Glutamatergic neuron (in vitro differentiated cells): ENCODE measurements at regions not wholly inside any gene's neighbourhood (a gene's known extent, or its start where the extent isn't known, plus 50 kb on each side); places are given as distances from the start of the nearest gene placed in this dataset.

Source experiments
- DNase-seq: peaks from one replicate; pipeline ENCODE4 v3.0.0; 2022
- H3K27ac Mint-ChIP-seq: one replicate; pipeline ENCODE4 v1.8.0; 2020; ENCODE audit warnings: mild to moderate bottlenecking, mixed read lengths, inconsistent platforms; ENCODE audit not compliant: unreplicated experiment
- H3K27me3 Mint-ChIP-seq: one replicate; pipeline ENCODE4 v1.8.0; 2020; ENCODE audit warnings: mild to moderate bottlenecking, moderate library complexity, mixed read lengths, inconsistent platforms; ENCODE audit not compliant: unreplicated experiment
- H3K36me3 Mint-ChIP-seq: one replicate; pipeline ENCODE4 v1.8.0; 2020; ENCODE audit warnings: mild to moderate bottlenecking, mixed read lengths, inconsistent platforms; ENCODE audit not compliant: unreplicated experiment
- H3K4me1 Mint-ChIP-seq: one replicate; pipeline ENCODE4 v1.8.0; 2020; ENCODE audit warnings: mild to moderate bottlenecking, low read depth, mixed read lengths, inconsistent platforms; ENCODE audit not compliant: unreplicated experiment
- H3K4me3 Mint-ChIP-seq: one replicate; pipeline ENCODE4 v1.8.0; 2020; ENCODE audit warnings: mild to moderate bottlenecking, mixed read lengths, inconsistent platforms; ENCODE audit not compliant: unreplicated experiment
- H3K9me3 Mint-ChIP-seq: one replicate; pipeline ENCODE4 v1.8.0; 2020; ENCODE audit warnings: mild to moderate bottlenecking, moderate library complexity, mixed read lengths, inconsistent platforms; ENCODE audit not compliant: unreplicated experiment
- TF ChIP-seq, protein P1 (sequence below): fragments of 200-600 bp; sonication (generic); IDR thresholded peaks from one replicate; pipeline ENCODE4 v1.5.0; 2021; ENCODE audit not compliant: partially characterized antibody, unreplicated experiment

DNA sequence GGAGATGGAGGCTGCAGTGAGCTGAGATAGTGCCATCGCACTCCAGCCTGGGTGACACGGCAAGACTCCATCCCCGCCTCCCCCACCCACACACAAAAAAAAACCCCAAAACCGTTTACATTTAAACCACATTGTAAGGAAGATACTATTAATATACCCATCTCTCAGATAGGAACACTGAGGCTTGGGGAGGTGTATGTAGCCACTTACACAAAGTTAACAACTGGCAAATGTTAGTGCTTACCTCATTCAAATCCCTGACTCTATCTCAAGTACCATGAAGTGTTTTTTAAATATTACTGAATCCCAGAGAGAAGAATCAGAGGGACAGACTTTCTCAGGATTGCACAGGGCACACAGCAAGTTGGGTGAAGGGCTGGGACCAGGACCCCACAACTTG lies 164.5 kb downstream of the MIAT start:
- DNase-seq: no peak
- H3K27me3 Mint-ChIP-seq: peaks cover 8% of the 10 kb centered on the region
- TF ChIP-seq, protein P1, sequence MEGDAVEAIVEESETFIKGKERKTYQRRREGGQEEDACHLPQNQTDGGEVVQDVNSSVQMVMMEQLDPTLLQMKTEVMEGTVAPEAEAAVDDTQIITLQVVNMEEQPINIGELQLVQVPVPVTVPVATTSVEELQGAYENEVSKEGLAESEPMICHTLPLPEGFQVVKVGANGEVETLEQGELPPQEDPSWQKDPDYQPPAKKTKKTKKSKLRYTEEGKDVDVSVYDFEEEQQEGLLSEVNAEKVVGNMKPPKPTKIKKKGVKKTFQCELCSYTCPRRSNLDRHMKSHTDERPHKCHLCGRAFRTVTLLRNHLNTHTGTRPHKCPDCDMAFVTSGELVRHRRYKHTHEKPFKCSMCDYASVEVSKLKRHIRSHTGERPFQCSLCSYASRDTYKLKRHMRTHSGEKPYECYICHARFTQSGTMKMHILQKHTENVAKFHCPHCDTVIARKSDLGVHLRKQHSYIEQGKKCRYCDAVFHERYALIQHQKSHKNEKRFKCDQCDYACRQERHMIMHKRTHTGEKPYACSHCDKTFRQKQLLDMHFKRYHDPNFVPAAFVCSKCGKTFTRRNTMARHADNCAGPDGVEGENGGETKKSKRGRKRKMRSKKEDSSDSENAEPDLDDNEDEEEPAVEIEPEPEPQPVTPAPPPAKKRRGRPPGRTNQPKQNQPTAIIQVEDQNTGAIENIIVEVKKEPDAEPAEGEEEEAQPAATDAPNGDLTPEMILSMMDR: no peak
- H3K4me3 Mint-ChIP-seq: no peak overlapping the region
- H3K27ac Mint-ChIP-seq: no peak overlapping the region
- no peaks in the 10 kb centered on the region for H3K4me1 Mint-ChIP-seq
- H3K36me3 Mint-ChIP-seq: peaks cover 3% of the 10 kb centered on the region
- peaks cover 3% of the 10 kb centered on the region for H3K9me3 Mint-ChIP-seq

DNA sequence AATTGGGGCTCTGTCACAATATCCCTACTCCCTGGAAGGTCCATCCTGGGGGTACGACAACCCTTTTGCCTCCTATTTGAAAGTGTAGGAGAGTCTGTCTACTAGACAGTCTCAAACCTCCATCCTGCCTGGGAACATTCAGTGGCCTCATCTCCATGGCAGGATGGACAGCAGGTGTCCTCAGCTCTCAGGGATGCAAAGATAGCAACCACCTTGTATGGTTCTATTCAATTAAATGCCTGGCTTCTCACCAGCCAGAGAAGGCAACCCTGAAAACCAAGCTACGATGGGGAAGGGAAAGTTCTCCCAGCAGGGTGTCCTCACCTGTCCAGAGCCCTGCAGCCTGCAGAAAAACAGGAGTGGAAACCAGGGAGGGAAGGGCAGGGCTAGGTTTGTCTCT lies 164.9 kb downstream of the MIAT start:
- peaks cover 8% of the 10 kb centered on the region for H3K27me3 Mint-ChIP-seq
- peaks cover 3% of the 10 kb centered on the region for H3K9me3 Mint-ChIP-seq
- H3K4me1 Mint-ChIP-seq: no peaks in the 10 kb centered on the region
- no peak overlapping the region for H3K4me3 Mint-ChIP-seq
- no peak for DNase-seq
- H3K36me3 Mint-ChIP-seq: peaks cover 3% of the 10 kb centered on the region
- no peak overlapping the region for H3K27ac Mint-ChIP-seq
- TF ChIP-seq, protein P1: no peak

DNA sequence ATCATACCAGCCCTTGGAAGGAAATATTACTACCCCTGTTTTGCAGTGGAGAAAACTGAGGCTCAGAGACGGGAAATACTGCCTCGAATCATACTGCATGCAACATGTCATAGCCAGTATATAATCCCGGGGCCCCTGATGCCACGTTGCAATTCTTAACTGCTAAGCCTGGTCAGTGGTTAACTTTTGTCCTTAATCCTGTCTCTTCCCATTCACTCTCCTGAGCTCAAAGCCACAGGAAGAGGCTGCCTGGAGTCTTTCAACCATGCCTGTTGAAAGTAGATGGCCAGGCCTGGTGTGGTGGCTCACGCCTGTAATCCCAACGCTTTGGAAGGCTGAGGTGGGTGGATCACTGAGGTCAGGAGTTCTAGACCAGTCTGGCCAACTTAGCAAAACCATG lies 166.6 kb downstream of the MIAT start:
- TF ChIP-seq, protein P1: no peak
- no peak for DNase-seq
- no peak overlapping the region for H3K4me3 Mint-ChIP-seq
- no peak overlapping the region for H3K27ac Mint-ChIP-seq
- H3K4me1 Mint-ChIP-seq: no peaks in the 10 kb centered on the region
- H3K27me3 Mint-ChIP-seq: peaks cover 8% of the 10 kb centered on the region
- H3K9me3 Mint-ChIP-seq: peaks cover 1% of the 10 kb centered on the region
- peaks cover 3% of the 10 kb centered on the region for H3K36me3 Mint-ChIP-seq

DNA sequence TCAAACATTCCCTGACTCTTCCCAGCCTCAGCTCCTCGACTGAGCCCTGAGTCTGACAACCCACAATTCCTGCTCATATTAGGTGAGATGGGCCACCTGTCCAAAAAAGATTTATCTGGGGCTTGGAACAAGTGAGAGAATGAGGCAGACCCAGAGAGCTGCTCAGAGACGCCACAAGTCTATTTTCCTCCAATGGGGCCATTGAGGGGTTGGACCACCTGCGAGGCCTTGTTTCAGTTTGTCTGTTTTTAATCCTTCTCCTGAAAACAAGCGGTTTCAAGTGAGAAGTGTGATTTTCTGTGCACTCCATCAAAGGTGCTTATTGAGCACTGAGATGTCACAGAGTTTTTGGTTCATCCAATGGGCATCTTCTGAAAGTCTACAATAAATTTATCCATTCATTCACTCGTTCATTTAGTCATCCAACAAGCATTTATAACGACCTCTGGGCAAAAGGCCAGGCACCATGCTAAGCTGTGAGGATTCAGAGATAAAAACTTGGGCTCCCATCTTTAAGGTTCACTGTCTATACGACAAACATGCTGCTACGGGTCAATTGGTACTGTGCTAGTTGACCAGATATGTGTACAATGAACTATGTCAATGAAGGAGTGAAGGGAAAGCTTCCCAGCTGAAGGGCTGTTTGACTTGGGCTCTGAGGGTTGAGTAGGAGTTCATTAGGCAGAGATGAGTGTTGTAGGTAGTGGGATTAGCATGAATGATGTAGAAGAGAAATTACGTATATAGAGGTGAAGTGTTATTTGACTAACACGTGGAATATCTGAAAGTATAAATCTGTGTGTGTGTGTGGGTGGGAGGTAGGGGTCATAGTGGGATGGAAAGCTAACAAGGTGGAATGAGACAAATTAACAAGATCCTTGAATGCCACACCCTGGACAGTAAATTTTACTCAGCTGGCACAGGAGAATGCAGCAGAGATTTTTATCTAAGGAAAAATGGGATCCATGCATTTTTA lies 168.9 kb downstream of the MIAT start:
- H3K4me3 Mint-ChIP-seq: no peak overlapping the region
- no peak for DNase-seq
- H3K36me3 Mint-ChIP-seq: no peaks in the 10 kb centered on the region
- H3K9me3 Mint-ChIP-seq: no peaks in the 10 kb centered on the region
- H3K27ac Mint-ChIP-seq: no peak overlapping the region
- H3K27me3 Mint-ChIP-seq: peaks cover 5% of the 10 kb centered on the region
- no peaks in the 10 kb centered on the region for H3K4me1 Mint-ChIP-seq
- TF ChIP-seq, protein P1: no peak

DNA sequence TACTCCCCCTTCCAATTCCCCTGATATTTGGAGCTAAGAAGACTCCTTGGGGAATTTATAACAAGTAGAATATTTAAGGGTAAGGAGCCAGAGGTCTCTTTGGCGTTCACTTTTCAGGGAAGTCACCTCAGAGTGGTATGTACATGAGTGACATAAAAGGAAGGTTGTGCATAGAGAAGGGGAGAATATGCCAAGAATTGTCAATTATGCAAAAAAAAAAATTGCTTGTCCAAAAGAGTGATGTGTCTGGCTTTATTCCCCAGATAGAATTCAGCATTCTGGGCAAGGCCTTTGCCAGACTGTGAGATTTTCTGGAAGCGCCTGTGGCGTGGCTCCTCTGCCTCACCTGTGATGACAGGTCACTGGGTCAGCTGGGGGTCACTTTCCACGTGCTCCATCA lies 170.2 kb downstream of the MIAT start:
- Mint-ChIP-seq H3K9me3 (no peaks in the 10 kb centered on the region), H3K27me3 (peaks cover 6% of the 10 kb centered on the region), H3K4me1 (no peaks in the 10 kb centered on the region), H3K4me3 (no peak overlapping the region), H3K27ac (no peak overlapping the region), H3K36me3 (no peaks in the 10 kb centered on the region)
- TF ChIP-seq, protein P1: no peak
- no peak for DNase-seq
